DMS153 treated with DMSO at 0.1 percent for 48 hours (cell line): ENCODE measurements at regions not wholly inside any gene's neighbourhood (a gene's known extent, or its start where the extent isn't known, plus 50 kb on each side); places are given as distances from the start of the nearest gene placed in this dataset.
"Not testable (repeated sequence)": the region's sequence is repeated elsewhere in the genome, so short reads cannot be mapped to it uniquely, and the experiment has no call there.

Experiments used
- DNase-seq: peaks from one replicate; lab custom pipeline; 2025; ENCODE audit not compliant: unreplicated experiment; lab: John Stamatoyannopoulos, UW

- no peak for DNase-seq
Observed at GRCh38 chr6:105546754-105547153, 143.9 kb upstream of the PREP start.

- DNase-seq: peak; percentile 8
Observed at GRCh38 chr6:105545947-105546731, 143.3 kb upstream of the PREP start.

GRCh38 chr6:105545228-105545920 lies 142.5 kb upstream of the PREP start:
- DNase-seq: no peak

- DNase-seq: no peak
Observed at GRCh38 chr6:105539911-105540310, 137.0 kb upstream of the PREP start.

GRCh38 chr6:105537981-105538578 lies 135.2 kb upstream of the PREP start:
- DNase-seq: no peak

- no peak for DNase-seq
Observed at GRCh38 chr6:105536961-105537360, 134.1 kb upstream of the PREP start.

- DNase-seq: no peak
Observed at GRCh38 chr6:105533301-105533700, 130.4 kb upstream of the PREP start.

- no peak for DNase-seq
Observed at GRCh38 chr6:105526225-105526872, 123.5 kb upstream of the PREP start.

GRCh38 chr6:105522626-105523322 lies 119.9 kb upstream of the PREP start:
- DNase-seq: no peak

GRCh38 chr6:105519954-105520353 lies 117.1 kb upstream of the PREP start:
- DNase-seq: no peak

- not testable (repeated sequence) for DNase-seq
Observed at GRCh38 chr6:105518993-105519392, 116.1 kb upstream of the PREP start.

- no peak for DNase-seq
Observed at GRCh38 chr6:105515054-105515453, 112.2 kb upstream of the PREP start.

- DNase-seq: no peak
Observed at GRCh38 chr6:105514306-105514705, 111.4 kb upstream of the PREP start.

GRCh38 chr6:105511639-105512038 lies 108.8 kb upstream of the PREP start:
- no peak for DNase-seq

- DNase-seq: no peak
Observed at GRCh38 chr6:105510746-105511145, 107.9 kb upstream of the PREP start.

GRCh38 chr6:105509506-105510331 lies 106.8 kb upstream of the PREP start:
- no peak for DNase-seq

GRCh38 chr6:105507811-105508210 lies 104.9 kb upstream of the PREP start:
- no peak for DNase-seq

GRCh38 chr6:105504706-105505105 lies 101.8 kb upstream of the PREP start:
- no peak for DNase-seq

GRCh38 chr6:105503641-105504040 lies 100.8 kb upstream of the PREP start:
- no peak for DNase-seq

- no peak for DNase-seq
Observed at GRCh38 chr6:105501826-105502344, 99.0 kb upstream of the PREP start.
